Kidney tubule cell (primary cell): ENCODE measurements at regions not wholly inside any gene's neighbourhood (a gene's known extent, or its start where the extent isn't known, plus 50 kb on each side); places are given as distances from the start of the nearest gene placed in this dataset.

Experiments used
- DNase-seq: peaks from one replicate; pipeline ENCODE4 v3.0.0-alpha.2; 2018; ENCODE audit warnings: low spot score

GRCh38 chr13:67662997-67663396 lies 432.9 kb upstream of the PCDH9 start:
- DNase-seq = no peak

GRCh38 chr13:67652887-67653286 lies 422.8 kb upstream of the PCDH9 start:
- no peak for DNase-seq

- no peak for DNase-seq
Measured at GRCh38 chr13:67651908-67652465, 421.9 kb upstream of the PCDH9 start.

GRCh38 chr13:67650471-67650870 lies 420.3 kb upstream of the PCDH9 start:
- DNase-seq = no peak

GRCh38 chr13:67645874-67646467 lies 415.8 kb upstream of the PCDH9 start:
- no peak for DNase-seq

GRCh38 chr13:67643516-67644055 lies 413.4 kb upstream of the PCDH9 start:
- no peak for DNase-seq

- no peak for DNase-seq
Measured at GRCh38 chr13:67642657-67643056, 412.5 kb upstream of the PCDH9 start.

GRCh38 chr13:67635754-67636153 lies 405.6 kb upstream of the PCDH9 start:
- no peak for DNase-seq

- no peak for DNase-seq
Measured at GRCh38 chr13:67632590-67632989, 402.5 kb upstream of the PCDH9 start.

GRCh38 chr13:67630640-67631039 lies 400.5 kb upstream of the PCDH9 start:
- DNase-seq = no peak

GRCh38 chr13:67623630-67624029 lies 393.5 kb upstream of the PCDH9 start:
- DNase-seq = no peak

GRCh38 chr13:67620665-67621064 lies 390.5 kb upstream of the PCDH9 start:
- peak; percentile 37 for DNase-seq

- peak; percentile 45 for DNase-seq
Measured at GRCh38 chr13:67619995-67620380, 389.9 kb upstream of the PCDH9 start.

GRCh38 chr13:67619351-67619994 lies 389.3 kb upstream of the PCDH9 start:
- peak; percentile 55 for DNase-seq

- DNase-seq = no peak
Measured at GRCh38 chr13:67614579-67614978, 384.4 kb upstream of the PCDH9 start.

GRCh38 chr13:67614013-67614412 lies 383.9 kb upstream of the PCDH9 start:
- no peak for DNase-seq

GRCh38 chr13:67588607-67589006 lies 358.5 kb upstream of the PCDH9 start:
- no peak for DNase-seq

- DNase-seq = no peak
Measured at GRCh38 chr13:67577361-67577760, 347.2 kb upstream of the PCDH9 start.

GRCh38 chr13:67574320-67575233 lies 344.4 kb upstream of the PCDH9 start:
- DNase-seq = peak; percentile 57

GRCh38 chr13:67568205-67568604 lies 338.1 kb upstream of the PCDH9 start:
- no peak for DNase-seq

- DNase-seq = no peak
Measured at GRCh38 chr13:67557642-67558241, 327.6 kb upstream of the PCDH9 start.

GRCh38 chr13:67557118-67557517 lies 327.0 kb upstream of the PCDH9 start:
- DNase-seq = no peak
